Endothelial cell (in vitro differentiated cells): ENCODE measurements at regions not wholly inside any gene's neighbourhood (a gene's known extent, or its start where the extent isn't known, plus 50 kb on each side); places are given as distances from the start of the nearest gene placed in this dataset.

ENCODE experiments used
- DNase-seq: peaks from one replicate; pipeline ENCODE4 v3.0.0; 2021; ENCODE audit warnings: low spot score
- H3K27ac Mint-ChIP-seq: one replicate; pipeline ENCODE4 v1.8.0; 2021; ENCODE audit warnings: mixed read lengths, inconsistent platforms; ENCODE audit not compliant: unreplicated experiment
- H3K27me3 Mint-ChIP-seq: one replicate; pipeline ENCODE4 v1.8.0; 2021; ENCODE audit warnings: mild to moderate bottlenecking, moderate library complexity, mixed read lengths, inconsistent platforms; ENCODE audit not compliant: unreplicated experiment
- H3K36me3 Mint-ChIP-seq: one replicate; pipeline ENCODE4 v1.8.0; 2021; ENCODE audit warnings: mild to moderate bottlenecking, low read depth, mixed read lengths, inconsistent platforms; ENCODE audit not compliant: unreplicated experiment
- H3K4me1 Mint-ChIP-seq: one replicate; pipeline ENCODE4 v1.8.0; 2021; ENCODE audit warnings: mild to moderate bottlenecking, mixed read lengths, inconsistent platforms; ENCODE audit not compliant: unreplicated experiment
- H3K4me3 Mint-ChIP-seq: one replicate; pipeline ENCODE4 v1.8.0; 2021; ENCODE audit warnings: mild to moderate bottlenecking, mixed read lengths, inconsistent platforms; ENCODE audit not compliant: unreplicated experiment
- H3K9me3 Mint-ChIP-seq: one replicate; pipeline ENCODE4 v1.8.0; 2021; ENCODE audit warnings: mixed read lengths, inconsistent platforms; ENCODE audit not compliant: unreplicated experiment
- TF ChIP-seq, protein P1 (sequence below): fragments of 200-600 bp; sonication (generic); IDR thresholded peaks from one replicate; pipeline ENCODE4 v1.5.0; 2021; ENCODE audit warnings: antibody characterized with exemption; ENCODE audit not compliant: unreplicated experiment

DNA sequence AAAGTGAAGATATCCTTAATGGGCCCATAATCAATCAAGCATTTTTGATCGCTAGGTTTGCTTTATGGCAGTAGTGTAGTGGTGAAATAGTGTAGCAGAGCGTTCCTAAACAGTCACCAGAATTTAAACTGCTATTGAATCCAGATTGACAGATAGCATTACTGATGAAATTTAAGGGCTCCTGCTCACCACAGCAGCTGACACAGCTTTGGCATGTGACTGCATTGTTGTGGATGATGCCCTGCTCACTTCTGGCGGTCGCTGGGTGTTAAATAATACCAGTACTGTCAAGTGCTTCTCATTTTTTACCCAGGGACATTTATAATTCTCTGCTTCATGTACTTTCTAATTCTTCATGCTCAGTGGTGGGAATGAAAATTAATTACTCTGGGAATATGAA, 102.0 kb upstream of the ARHGAP24 start:
- DNase-seq = no peak
- Mint-ChIP-seq H3K4me3 (no peak overlapping the region), H3K36me3 (no peaks in the 10 kb centered on the region), H3K27me3 (no peaks in the 10 kb centered on the region), H3K9me3 (no peaks in the 10 kb centered on the region), H3K27ac (no peak overlapping the region), H3K4me1 (peaks cover 6% of the 10 kb centered on the region)
- TF ChIP-seq, protein P1, sequence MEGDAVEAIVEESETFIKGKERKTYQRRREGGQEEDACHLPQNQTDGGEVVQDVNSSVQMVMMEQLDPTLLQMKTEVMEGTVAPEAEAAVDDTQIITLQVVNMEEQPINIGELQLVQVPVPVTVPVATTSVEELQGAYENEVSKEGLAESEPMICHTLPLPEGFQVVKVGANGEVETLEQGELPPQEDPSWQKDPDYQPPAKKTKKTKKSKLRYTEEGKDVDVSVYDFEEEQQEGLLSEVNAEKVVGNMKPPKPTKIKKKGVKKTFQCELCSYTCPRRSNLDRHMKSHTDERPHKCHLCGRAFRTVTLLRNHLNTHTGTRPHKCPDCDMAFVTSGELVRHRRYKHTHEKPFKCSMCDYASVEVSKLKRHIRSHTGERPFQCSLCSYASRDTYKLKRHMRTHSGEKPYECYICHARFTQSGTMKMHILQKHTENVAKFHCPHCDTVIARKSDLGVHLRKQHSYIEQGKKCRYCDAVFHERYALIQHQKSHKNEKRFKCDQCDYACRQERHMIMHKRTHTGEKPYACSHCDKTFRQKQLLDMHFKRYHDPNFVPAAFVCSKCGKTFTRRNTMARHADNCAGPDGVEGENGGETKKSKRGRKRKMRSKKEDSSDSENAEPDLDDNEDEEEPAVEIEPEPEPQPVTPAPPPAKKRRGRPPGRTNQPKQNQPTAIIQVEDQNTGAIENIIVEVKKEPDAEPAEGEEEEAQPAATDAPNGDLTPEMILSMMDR = no peak

- Mint-ChIP-seq H3K27me3 (no peaks in the 10 kb centered on the region), H3K9me3 (no peaks in the 10 kb centered on the region), H3K4me1 (no peaks in the 10 kb centered on the region), H3K27ac (no peak overlapping the region), H3K36me3 (no peaks in the 10 kb centered on the region), H3K4me3 (no peak overlapping the region)
- DNase-seq = no peak
- TF ChIP-seq, protein P1 = no peak
Observed at GRCh38 chr4:85376285-85376684, 98.7 kb upstream of the ARHGAP24 start.

DNA sequence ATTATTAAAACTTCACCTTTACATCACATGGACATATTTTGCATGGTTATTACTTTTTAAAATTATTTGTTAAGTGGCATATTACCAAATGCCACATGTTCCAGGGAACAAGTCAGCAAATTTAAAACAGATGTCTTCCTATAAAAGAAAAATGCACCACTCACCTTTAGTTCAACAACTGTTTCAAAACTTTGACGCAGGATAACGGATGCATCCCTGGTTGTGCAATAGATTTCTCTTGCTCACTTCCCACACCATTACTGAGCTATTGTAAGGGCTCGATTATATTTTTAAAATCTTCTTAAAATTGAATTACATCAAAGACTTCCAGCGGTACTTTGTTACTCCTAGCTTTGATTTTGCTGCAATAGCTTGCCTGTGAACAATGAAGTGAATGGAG, 93.0 kb upstream of the ARHGAP24 start:
- no peak overlapping the region for H3K27ac Mint-ChIP-seq
- no peaks in the 10 kb centered on the region for H3K4me1 Mint-ChIP-seq

GRCh38 chr4:85391071-85391470, 83.9 kb upstream of the ARHGAP24 start:
- Mint-ChIP-seq H3K4me3 (no peak overlapping the region), H3K36me3 (no peaks in the 10 kb centered on the region)
- no peak for DNase-seq

More for the DNA sequence above, 93.0 kb upstream of the ARHGAP24 start:
- H3K4me3 Mint-ChIP-seq = no peak overlapping the region
- TF ChIP-seq, protein P1 = no peak
- no peaks in the 10 kb centered on the region for H3K36me3 Mint-ChIP-seq
- H3K27me3 Mint-ChIP-seq = no peaks in the 10 kb centered on the region
- H3K9me3 Mint-ChIP-seq = no peaks in the 10 kb centered on the region
- DNase-seq = no peak

DNA sequence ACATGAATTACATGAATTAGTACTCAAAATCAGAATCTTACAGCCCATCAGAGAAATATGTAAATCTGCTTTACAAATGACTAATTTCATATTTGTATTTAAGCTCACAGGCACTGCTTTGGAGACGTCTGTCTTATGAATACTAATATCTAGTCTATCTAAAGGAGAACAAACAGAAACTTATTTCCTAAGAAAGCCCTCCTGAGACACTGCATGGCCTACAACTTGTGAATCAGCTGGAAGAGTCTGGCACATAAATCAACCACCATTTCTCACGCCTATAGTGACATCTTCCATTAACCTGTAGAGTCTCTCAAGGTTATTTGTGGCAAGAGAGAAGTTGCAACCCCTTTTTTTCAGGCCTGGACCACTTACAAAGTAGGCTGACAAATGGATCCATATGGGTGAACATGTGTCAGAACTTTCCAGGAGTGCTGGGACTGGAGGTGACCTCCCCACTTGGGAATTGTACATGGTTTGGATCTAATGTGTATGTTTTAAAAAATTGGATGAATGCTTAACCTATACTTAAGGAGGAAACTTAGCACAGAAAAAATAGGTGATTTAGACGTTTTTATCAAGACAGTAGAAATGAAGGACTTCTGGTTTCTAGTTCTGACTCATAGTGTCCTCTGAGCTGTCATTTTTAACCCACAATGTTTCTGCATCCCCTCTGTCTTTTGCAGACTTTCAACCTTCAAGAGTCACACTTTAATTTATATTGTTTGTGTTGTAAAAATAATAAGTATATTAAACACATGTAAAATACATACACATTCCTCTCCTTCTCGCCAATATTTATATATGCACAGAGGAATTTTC, 83.2 kb upstream of the ARHGAP24 start:
- Mint-ChIP-seq H3K9me3 (no peaks in the 10 kb centered on the region), H3K4me1 (no peaks in the 10 kb centered on the region), H3K27me3 (no peaks in the 10 kb centered on the region), H3K4me3 (no peak overlapping the region), H3K36me3 (no peaks in the 10 kb centered on the region), H3K27ac (no peak overlapping the region)
- no peak for DNase-seq
- TF ChIP-seq, protein P1 = no peak

More at GRCh38 chr4:85391071-85391470, 83.9 kb upstream of the ARHGAP24 start:
- TF ChIP-seq, protein P1 = no peak
- Mint-ChIP-seq H3K27ac (no peak overlapping the region), H3K9me3 (no peaks in the 10 kb centered on the region), H3K4me1 (no peaks in the 10 kb centered on the region), H3K27me3 (no peaks in the 10 kb centered on the region)
